ENCODE measurements at regions not wholly inside any gene's neighbourhood (a gene's known extent, or its start where the extent isn't known, plus 50 kb on each side); places are given as distances from the start of the nearest gene placed in this dataset.

DNA sequence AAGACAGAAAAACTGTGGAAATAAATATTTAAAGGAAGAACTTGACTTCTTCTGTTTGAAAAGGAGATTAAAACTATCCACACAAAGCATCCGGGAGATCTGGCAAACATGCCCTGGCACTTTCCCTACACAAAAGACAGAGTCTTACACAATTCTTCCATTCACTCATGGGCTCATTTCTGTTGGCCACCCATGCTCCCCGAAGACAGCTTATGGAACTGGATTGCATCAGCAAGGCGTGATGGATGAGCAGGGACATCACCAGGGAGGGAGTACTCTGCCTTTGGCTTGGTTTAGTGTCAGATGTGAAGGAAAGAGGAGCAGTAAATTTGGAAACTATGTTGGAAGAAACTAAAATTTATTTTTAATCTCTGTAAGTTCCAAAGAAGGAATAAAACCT lies 379.3 kb downstream of the CD109 start:
- Histone ChIP-seq H3K9ac (ENCODE audit: low read length) (no peak overlapping the region), H3K27me3 (replicated peaks in 1 of 4; ENCODE audit: control extremely low read depth in 1 of 4, control insufficient read depth in 3 of 4, insufficient read depth in 4 of 4, low read length in 3 of 4) (no peaks in the 10 kb centered on the region), H2AFZ (ENCODE audit: insufficient read depth, low read depth, low read length, poor library complexity, severe bottlenecking) (no peak overlapping the region), H3K4me2 (replicated peaks; ENCODE audit: low read depth, low read length, poor library complexity, severe bottlenecking) (no peak overlapping the region), H3K27ac (ENCODE audit: low read length in 2 of 2) (no peak overlapping the region), H4K20me1 (ENCODE audit: control insufficient read depth, insufficient read depth, low read length, poor library complexity, severe bottlenecking) (no peaks in the 10 kb centered on the region), H3K9me3 (ENCODE audit: control extremely low read depth in 1 of 3, control insufficient read depth in 2 of 3, insufficient read depth in 1 of 3, low read length in 2 of 3) (no peaks in the 10 kb centered on the region), H3K36me3 (replicated peaks in 1 of 2; ENCODE audit: control extremely low read depth in 1 of 2, control insufficient read depth in 1 of 2, extremely low read depth in 1 of 2, insufficient read depth in 2 of 2, low read length in 1 of 2) (no peaks in the 10 kb centered on the region), H3K79me2 (ENCODE audit: control insufficient read depth, insufficient read depth, low read length) (no peaks in the 10 kb centered on the region), H3K4me3 (ENCODE audit: control extremely low read depth in 1 of 5, extremely low read depth in 1 of 5, insufficient read depth in 1 of 5, low read depth in 2 of 5, low read length in 4 of 5) (no peak overlapping the region), H3K4me1 (ENCODE audit: control insufficient read depth in 2 of 2, insufficient read depth in 2 of 2, low read length in 2 of 2) (no peaks in the 10 kb centered on the region)
- 92% methylated on average over 2 of the region's 3 CpGs for WGBS (ENCODE audit: insufficient coverage)
- Mint-ChIP-seq H3K27ac (no peak overlapping the region), H3K4me3 (no peak overlapping the region), H3K9me3 (ENCODE audit: insufficient read depth) (no peaks in the 10 kb centered on the region), H3K27me3 (no peaks in the 10 kb centered on the region), H3K4me1 (no peaks in the 10 kb centered on the region)
- CTCF ChIA-PET = no interaction called here
- no peak for ATAC-seq (ENCODE audit: low read depth)
- intact Hi-C loops (cut with micrococcal nuclease) = no loop called here
- no peak for TF ChIP-seq EZH2 (IDR thresholded peaks at IDR 0.05; ENCODE audit: borderline replicate concordance, insufficient read depth, low read depth, low read length, poor library complexity, severe bottlenecking)
- TF ChIP-seq, protein P1, sequence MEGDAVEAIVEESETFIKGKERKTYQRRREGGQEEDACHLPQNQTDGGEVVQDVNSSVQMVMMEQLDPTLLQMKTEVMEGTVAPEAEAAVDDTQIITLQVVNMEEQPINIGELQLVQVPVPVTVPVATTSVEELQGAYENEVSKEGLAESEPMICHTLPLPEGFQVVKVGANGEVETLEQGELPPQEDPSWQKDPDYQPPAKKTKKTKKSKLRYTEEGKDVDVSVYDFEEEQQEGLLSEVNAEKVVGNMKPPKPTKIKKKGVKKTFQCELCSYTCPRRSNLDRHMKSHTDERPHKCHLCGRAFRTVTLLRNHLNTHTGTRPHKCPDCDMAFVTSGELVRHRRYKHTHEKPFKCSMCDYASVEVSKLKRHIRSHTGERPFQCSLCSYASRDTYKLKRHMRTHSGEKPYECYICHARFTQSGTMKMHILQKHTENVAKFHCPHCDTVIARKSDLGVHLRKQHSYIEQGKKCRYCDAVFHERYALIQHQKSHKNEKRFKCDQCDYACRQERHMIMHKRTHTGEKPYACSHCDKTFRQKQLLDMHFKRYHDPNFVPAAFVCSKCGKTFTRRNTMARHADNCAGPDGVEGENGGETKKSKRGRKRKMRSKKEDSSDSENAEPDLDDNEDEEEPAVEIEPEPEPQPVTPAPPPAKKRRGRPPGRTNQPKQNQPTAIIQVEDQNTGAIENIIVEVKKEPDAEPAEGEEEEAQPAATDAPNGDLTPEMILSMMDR (IDR thresholded peaks at IDR 0.05) = no peak
- no peak for DNase-seq
- POLR2A ChIA-PET = no interaction called here

DNA sequence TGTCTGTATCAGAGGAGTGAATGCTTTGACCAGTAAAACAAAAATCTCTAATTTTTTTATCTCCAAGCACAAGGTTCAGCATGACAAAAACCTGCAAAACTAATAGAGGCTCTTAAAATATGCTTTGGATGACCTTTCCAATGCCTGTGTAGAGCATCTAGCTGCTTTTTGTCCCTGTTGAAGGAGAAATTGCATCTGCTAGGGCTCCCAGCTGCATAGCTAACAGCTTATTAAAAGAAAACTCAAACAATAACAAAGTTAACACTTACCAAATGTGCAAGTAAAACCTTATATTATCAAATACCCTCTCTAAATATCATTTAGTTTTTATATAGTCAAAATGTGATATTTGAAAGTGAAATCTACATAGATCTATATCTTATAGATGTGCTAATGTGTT lies 378.6 kb downstream of the CD109 start:
- Mint-ChIP-seq H3K4me3 (no peak overlapping the region), H3K27ac (no peak overlapping the region), H3K4me1 (no peaks in the 10 kb centered on the region), H3K27me3 (no peaks in the 10 kb centered on the region), H3K9me3 (ENCODE audit: insufficient read depth) (no peaks in the 10 kb centered on the region)
- no peaks in the 10 kb centered on the region for H4K20me1 ChIP-seq (ENCODE audit: control insufficient read depth, insufficient read depth, low read length, poor library complexity, severe bottlenecking)
- no peaks in the 10 kb centered on the region for H3K27me3 ChIP-seq (replicated peaks in 1 of 4; ENCODE audit: control extremely low read depth in 1 of 4, control insufficient read depth in 3 of 4, insufficient read depth in 4 of 4, low read length in 3 of 4)
- POLR2A ChIA-PET = no interaction called here
- intact Hi-C loops (cut with micrococcal nuclease) = no loop called here
- no peak overlapping the region for H3K9ac ChIP-seq (ENCODE audit: low read length)
- CTCF ChIA-PET = no interaction called here
- TF ChIP-seq EZH2 (IDR thresholded peaks at IDR 0.05; ENCODE audit: borderline replicate concordance, insufficient read depth, low read depth, low read length, poor library complexity, severe bottlenecking) = no peak
- TF ChIP-seq, protein P1 (IDR thresholded peaks at IDR 0.05) = no peak
- H3K9me3 ChIP-seq (ENCODE audit: control extremely low read depth in 1 of 3, control insufficient read depth in 2 of 3, insufficient read depth in 1 of 3, low read length in 2 of 3) = no peaks in the 10 kb centered on the region
- H3K27ac ChIP-seq (ENCODE audit: low read length in 2 of 2) = no peak overlapping the region
- no peak for ATAC-seq (ENCODE audit: low read depth)
- DNase-seq = no peak
- no peak overlapping the region for H2AFZ ChIP-seq (ENCODE audit: insufficient read depth, low read depth, low read length, poor library complexity, severe bottlenecking)
- H3K4me1 ChIP-seq (ENCODE audit: control insufficient read depth in 2 of 2, insufficient read depth in 2 of 2, low read length in 2 of 2) = no peaks in the 10 kb centered on the region
- H3K4me2 ChIP-seq (replicated peaks; ENCODE audit: low read depth, low read length, poor library complexity, severe bottlenecking) = no peak overlapping the region
- H3K36me3 ChIP-seq (replicated peaks in 1 of 2; ENCODE audit: control extremely low read depth in 1 of 2, control insufficient read depth in 1 of 2, extremely low read depth in 1 of 2, insufficient read depth in 2 of 2, low read length in 1 of 2) = no peaks in the 10 kb centered on the region
- H3K4me3 ChIP-seq (ENCODE audit: control extremely low read depth in 1 of 5, extremely low read depth in 1 of 5, insufficient read depth in 1 of 5, low read depth in 2 of 5, low read length in 4 of 5) = no peak overlapping the region
- H3K79me2 ChIP-seq (ENCODE audit: control insufficient read depth, insufficient read depth, low read length) = no peaks in the 10 kb centered on the region
